Fibroblast of skin of left biceps (primary cell): ENCODE measurements at regions not wholly inside any gene's neighbourhood (a gene's known extent, or its start where the extent isn't known, plus 50 kb on each side); places are given as distances from the start of the nearest gene placed in this dataset.
A peak's percentile ranks its signal among the peaks of the same experiment; 100 is the strongest.

ENCODE experiments used
- DNase-seq, 2 experiments: peaks; one replicate each; pipeline ENCODE4 v3.0.0-alpha.2; 2013; ENCODE audit warnings: low read depth in 2 of 2

GRCh38 chr12:89927226-89927698 is 218.6 kb upstream of the ATP2B1 start:
- DNase-seq: no peak

GRCh38 chr12:89924191-89924590 is 215.6 kb upstream of the ATP2B1 start:
- no peak for DNase-seq

- DNase-seq: peak; percentile 21 to 23
Observed at GRCh38 chr12:89923091-89923490, 214.5 kb upstream of the ATP2B1 start.

- no peak for DNase-seq
Observed at GRCh38 chr12:89920866-89921265, 212.2 kb upstream of the ATP2B1 start.

GRCh38 chr12:89919241-89919906 is 210.7 kb upstream of the ATP2B1 start:
- DNase-seq: no peak

GRCh38 chr12:89918172-89918846 is 209.7 kb upstream of the ATP2B1 start:
- no peak for DNase-seq

GRCh38 chr12:89909753-89910152 is 201.1 kb upstream of the ATP2B1 start:
- DNase-seq: no peak

GRCh38 chr12:89907659-89908058 is 199.0 kb upstream of the ATP2B1 start:
- no peak for DNase-seq

- DNase-seq: no peak
Observed at GRCh38 chr12:89906824-89907223, 198.2 kb upstream of the ATP2B1 start.

- no peak for DNase-seq
Observed at GRCh38 chr12:89906178-89906577, 197.5 kb upstream of the ATP2B1 start.

- no peak for DNase-seq
Observed at GRCh38 chr12:89901906-89902642, 193.4 kb upstream of the ATP2B1 start.

GRCh38 chr12:89901319-89901718 is 192.7 kb upstream of the ATP2B1 start:
- no peak for DNase-seq

GRCh38 chr12:89899651-89900050 is 191.0 kb upstream of the ATP2B1 start:
- no peak for DNase-seq

- DNase-seq: no peak
Observed at GRCh38 chr12:89895591-89895990, 187.0 kb upstream of the ATP2B1 start.

- DNase-seq: no peak
Observed at GRCh38 chr12:89895101-89895500, 186.5 kb upstream of the ATP2B1 start.

GRCh38 chr12:89893972-89894706 is 185.5 kb upstream of the ATP2B1 start:
- DNase-seq: peak; percentile 37 to 53

- DNase-seq: peak in 1 of 2 experiments; percentile 8
Observed at GRCh38 chr12:89892436-89892835, 183.8 kb upstream of the ATP2B1 start.

GRCh38 chr12:89891933-89892332 is 183.3 kb upstream of the ATP2B1 start:
- DNase-seq: no peak

- no peak for DNase-seq
Observed at GRCh38 chr12:89890161-89890560, 181.5 kb upstream of the ATP2B1 start.

- DNase-seq: peak in 1 of 2 experiments; percentile 16
Observed at GRCh38 chr12:89889062-89889461, 180.4 kb upstream of the ATP2B1 start.

GRCh38 chr12:89884952-89885351 is 176.3 kb upstream of the ATP2B1 start:
- DNase-seq: no peak

- DNase-seq: no peak
Observed at GRCh38 chr12:89884416-89884898, 175.8 kb upstream of the ATP2B1 start.
